ENCODE measurements at regions not wholly inside any gene's neighbourhood (a gene's known extent, or its start where the extent isn't known, plus 50 kb on each side); places are given as distances from the start of the nearest gene placed in this dataset.

GRCh38 chr9:27940535-27940934, 367.3 kb upstream of the C9orf72 start:
- FAIRE-seq, result no peak
- no peak for TF ChIP-seq EZH2 (IDR thresholded peaks at IDR 0.05; ENCODE audit: low read length)
- TF ChIP-seq, protein P1, sequence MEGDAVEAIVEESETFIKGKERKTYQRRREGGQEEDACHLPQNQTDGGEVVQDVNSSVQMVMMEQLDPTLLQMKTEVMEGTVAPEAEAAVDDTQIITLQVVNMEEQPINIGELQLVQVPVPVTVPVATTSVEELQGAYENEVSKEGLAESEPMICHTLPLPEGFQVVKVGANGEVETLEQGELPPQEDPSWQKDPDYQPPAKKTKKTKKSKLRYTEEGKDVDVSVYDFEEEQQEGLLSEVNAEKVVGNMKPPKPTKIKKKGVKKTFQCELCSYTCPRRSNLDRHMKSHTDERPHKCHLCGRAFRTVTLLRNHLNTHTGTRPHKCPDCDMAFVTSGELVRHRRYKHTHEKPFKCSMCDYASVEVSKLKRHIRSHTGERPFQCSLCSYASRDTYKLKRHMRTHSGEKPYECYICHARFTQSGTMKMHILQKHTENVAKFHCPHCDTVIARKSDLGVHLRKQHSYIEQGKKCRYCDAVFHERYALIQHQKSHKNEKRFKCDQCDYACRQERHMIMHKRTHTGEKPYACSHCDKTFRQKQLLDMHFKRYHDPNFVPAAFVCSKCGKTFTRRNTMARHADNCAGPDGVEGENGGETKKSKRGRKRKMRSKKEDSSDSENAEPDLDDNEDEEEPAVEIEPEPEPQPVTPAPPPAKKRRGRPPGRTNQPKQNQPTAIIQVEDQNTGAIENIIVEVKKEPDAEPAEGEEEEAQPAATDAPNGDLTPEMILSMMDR (optimal IDR thresholded peaks at IDR 0.05 in 1 of 3, IDR thresholded peaks at IDR 0.05 in 1 of 3, conservative IDR thresholded peaks at IDR 0.05 in 1 of 3; ENCODE audit: extremely low read depth in 1 of 3, insufficient read depth in 2 of 3, low read length in 3 of 3), result no peak

DNA sequence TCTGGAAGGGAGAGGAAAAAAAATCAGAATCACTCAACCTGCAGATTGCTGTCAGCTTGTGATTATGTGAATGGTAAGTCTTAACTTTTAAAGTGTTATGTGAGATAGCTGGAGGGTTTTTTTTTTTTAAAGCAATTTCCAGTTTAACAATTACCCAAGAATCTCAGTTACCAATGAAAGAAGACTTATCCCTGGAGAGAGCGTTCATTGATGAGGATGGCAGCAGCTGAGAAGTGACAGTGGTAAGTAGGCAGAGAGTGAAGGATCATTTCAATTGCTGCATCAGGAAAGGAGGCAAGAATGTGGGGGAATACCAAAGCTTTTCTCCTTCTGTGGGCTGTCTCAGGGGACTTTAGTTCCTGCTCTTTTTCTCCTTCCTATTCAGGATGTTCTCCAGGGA, 370.2 kb upstream of the C9orf72 start:
- no peak for TF ChIP-seq EZH2 (IDR thresholded peaks at IDR 0.05; ENCODE audit: low read length)
- TF ChIP-seq, protein P1 (optimal IDR thresholded peaks at IDR 0.05 in 1 of 3, IDR thresholded peaks at IDR 0.05 in 1 of 3, conservative IDR thresholded peaks at IDR 0.05 in 1 of 3; ENCODE audit: extremely low read depth in 1 of 3, insufficient read depth in 2 of 3, low read length in 3 of 3), result no peak
- Histone ChIP-seq H3K27ac (ENCODE audit: control insufficient read depth, insufficient read depth, low read length) (no peak overlapping the region), H3K4me1 (ENCODE audit: control insufficient read depth, extremely low read depth, insufficient read depth, low read length) (no peaks in the 10 kb centered on the region), H4K20me1 (ENCODE audit: control insufficient read depth, extremely low read depth, insufficient read depth, low read length) (no peaks in the 10 kb centered on the region), H3K79me2 (ENCODE audit: control insufficient read depth, insufficient read depth, low read length) (no peaks in the 10 kb centered on the region), H3K9ac (ENCODE audit: control insufficient read depth, extremely low read depth, insufficient read depth, low read length) (no peak overlapping the region), H3K27me3 (ENCODE audit: control insufficient read depth, extremely low read depth, insufficient read depth, low read length) (no peaks in the 10 kb centered on the region), H3K36me3 (ENCODE audit: control insufficient read depth in 2 of 2, extremely low read depth in 1 of 2, insufficient read depth in 2 of 2, low read length in 2 of 2) (no peaks in the 10 kb centered on the region), H3K4me2 (ENCODE audit: control insufficient read depth, extremely low read depth, insufficient read depth, low read depth, low read length) (no peak overlapping the region), H2AFZ (ENCODE audit: control insufficient read depth, low read length) (no peak overlapping the region), H3K4me3 (ENCODE audit: control insufficient read depth in 2 of 3, extremely low read depth in 1 of 3, insufficient read depth in 2 of 3, low read depth in 1 of 3, low read length in 3 of 3) (no peak overlapping the region), H3K9me1 (ENCODE audit: control insufficient read depth, extremely low read depth, insufficient read depth, low read length) (no peaks in the 10 kb centered on the region), H3K9me3 (ENCODE audit: control insufficient read depth, low read depth, low read length) (no peaks in the 10 kb centered on the region)
- no peak for DNase-seq (ENCODE audit: low read depth, low spot score)
- dilution Hi-C loops (cut with MboI; ENCODE audit: extremely low pct_ligation_motif_present, low sequenced_read_pairs), result no loop called here
- no peak for FAIRE-seq

More at GRCh38 chr9:27940535-27940934, 367.3 kb upstream of the C9orf72 start:
- Histone ChIP-seq H3K4me3 (ENCODE audit: control insufficient read depth in 2 of 3, extremely low read depth in 1 of 3, insufficient read depth in 2 of 3, low read depth in 1 of 3, low read length in 3 of 3) (no peak overlapping the region), H3K9me1 (ENCODE audit: control insufficient read depth, extremely low read depth, insufficient read depth, low read length) (no peaks in the 10 kb centered on the region), H3K27ac (ENCODE audit: control insufficient read depth, insufficient read depth, low read length) (no peak overlapping the region), H3K36me3 (ENCODE audit: control insufficient read depth in 2 of 2, extremely low read depth in 1 of 2, insufficient read depth in 2 of 2, low read length in 2 of 2) (no peaks in the 10 kb centered on the region), H3K4me1 (ENCODE audit: control insufficient read depth, extremely low read depth, insufficient read depth, low read length) (no peaks in the 10 kb centered on the region), H3K4me2 (ENCODE audit: control insufficient read depth, extremely low read depth, insufficient read depth, low read depth, low read length) (no peak overlapping the region), H3K9ac (ENCODE audit: control insufficient read depth, extremely low read depth, insufficient read depth, low read length) (no peak overlapping the region), H3K27me3 (ENCODE audit: control insufficient read depth, extremely low read depth, insufficient read depth, low read length) (no peaks in the 10 kb centered on the region), H3K9me3 (ENCODE audit: control insufficient read depth, low read depth, low read length) (no peaks in the 10 kb centered on the region), H3K79me2 (ENCODE audit: control insufficient read depth, insufficient read depth, low read length) (no peaks in the 10 kb centered on the region), H4K20me1 (ENCODE audit: control insufficient read depth, extremely low read depth, insufficient read depth, low read length) (no peaks in the 10 kb centered on the region), H2AFZ (ENCODE audit: control insufficient read depth, low read length) (no peak overlapping the region)
- no peak for DNase-seq (ENCODE audit: low read depth, low spot score)
- dilution Hi-C loops (cut with MboI; ENCODE audit: extremely low pct_ligation_motif_present, low sequenced_read_pairs), result no loop called here

Data from keratinocyte (primary cell).